Hematopoietic multipotent progenitor cell treated with erythropoietin and hydrocortisone succinate and interleukin-3 and kit ligand, for 6 days (in vitro differentiated cells): ENCODE measurements at regions not wholly inside any gene's neighbourhood (a gene's known extent, or its start where the extent isn't known, plus 50 kb on each side); places are given as distances from the start of the nearest gene placed in this dataset.

ENCODE experiments used
- DNase-seq: peaks from one replicate; pipeline ENCODE4 v3.0.0-alpha.2; 2015

- DNase-seq = no peak
Measured at GRCh38 chr10:14468023-14468441, 137.3 kb upstream of the FRMD4A start.

DNA sequence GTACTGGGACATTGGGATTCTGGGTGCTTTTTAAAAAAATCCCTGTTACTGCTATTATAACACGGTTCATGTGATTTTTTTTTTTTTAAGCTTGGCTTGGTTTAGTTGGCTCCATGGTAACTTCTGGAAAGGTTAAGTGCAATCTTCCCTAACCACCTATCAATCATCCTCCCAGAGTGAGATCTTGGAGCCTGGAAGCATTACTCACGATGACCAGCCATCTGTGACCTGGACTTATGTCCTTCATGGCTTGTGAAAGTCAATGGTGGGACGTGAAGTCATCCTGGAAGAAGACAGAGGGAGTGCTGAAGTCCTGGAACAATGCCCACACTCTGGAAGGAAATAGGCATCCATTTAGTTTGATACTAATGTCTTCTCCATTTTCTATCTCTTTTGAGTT lies 135.5 kb upstream of the FRMD4A start:
- no peak for DNase-seq

GRCh38 chr10:14460447-14460846 lies 129.7 kb upstream of the FRMD4A start:
- DNase-seq = no peak

GRCh38 chr10:14459665-14460064 lies 128.9 kb upstream of the FRMD4A start:
- DNase-seq = no peak

DNA sequence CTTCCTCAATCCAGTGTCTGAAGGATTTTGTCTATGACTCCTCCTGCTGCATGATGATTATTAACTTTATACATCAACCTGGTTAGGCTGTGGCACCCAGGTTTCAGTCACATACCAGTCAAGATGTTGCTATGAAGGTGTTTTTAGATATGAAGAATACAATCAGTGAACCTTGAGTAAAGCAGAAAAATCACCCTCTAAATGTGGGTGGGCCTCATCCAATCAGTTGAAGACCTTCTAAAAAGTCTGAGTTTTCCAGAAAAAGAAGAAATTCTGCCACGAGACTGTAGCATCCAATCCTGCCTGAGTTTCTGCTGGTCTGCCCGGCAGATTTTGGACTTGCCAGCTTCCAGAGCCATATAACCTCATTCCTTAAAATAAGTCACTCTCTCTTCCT lies 126.1 kb upstream of the FRMD4A start:
- no peak for DNase-seq

DNA sequence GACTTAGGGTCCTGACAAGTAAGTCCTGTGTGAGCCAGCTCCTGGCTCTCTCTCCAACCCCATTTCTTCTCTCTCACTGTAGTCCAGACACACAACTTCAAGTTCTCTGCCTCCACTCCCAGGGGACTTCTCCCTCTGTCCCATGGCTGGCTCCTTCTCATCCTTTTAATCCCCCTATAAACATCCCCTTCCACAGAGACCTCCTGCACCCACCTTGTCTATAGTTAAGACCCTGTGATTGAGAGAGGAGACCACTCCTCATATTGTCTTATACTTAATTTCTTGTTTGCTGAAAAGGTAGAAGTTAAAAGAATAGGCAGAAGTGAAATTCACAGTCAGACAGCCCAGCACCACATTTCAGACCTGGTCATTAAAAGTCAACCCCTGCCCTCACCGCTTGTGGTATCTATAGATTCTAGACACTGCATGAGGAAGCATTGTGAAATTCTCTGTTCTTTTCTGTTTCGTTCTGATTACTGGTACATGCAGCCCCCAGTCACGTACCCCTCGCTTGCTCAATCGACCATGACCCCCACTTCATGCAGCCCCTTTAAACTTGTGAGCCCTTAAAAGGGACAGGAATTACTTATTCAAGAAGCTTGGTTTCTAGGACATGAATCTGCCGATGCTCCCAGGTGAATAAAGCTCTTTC lies 125.6 kb upstream of the FRMD4A start:
- no peak for DNase-seq

- no peak for DNase-seq
Measured at GRCh38 chr10:14454629-14455028, 123.9 kb upstream of the FRMD4A start.

- no peak for DNase-seq
Measured at GRCh38 chr10:14454206-14454605, 123.5 kb upstream of the FRMD4A start.

DNA sequence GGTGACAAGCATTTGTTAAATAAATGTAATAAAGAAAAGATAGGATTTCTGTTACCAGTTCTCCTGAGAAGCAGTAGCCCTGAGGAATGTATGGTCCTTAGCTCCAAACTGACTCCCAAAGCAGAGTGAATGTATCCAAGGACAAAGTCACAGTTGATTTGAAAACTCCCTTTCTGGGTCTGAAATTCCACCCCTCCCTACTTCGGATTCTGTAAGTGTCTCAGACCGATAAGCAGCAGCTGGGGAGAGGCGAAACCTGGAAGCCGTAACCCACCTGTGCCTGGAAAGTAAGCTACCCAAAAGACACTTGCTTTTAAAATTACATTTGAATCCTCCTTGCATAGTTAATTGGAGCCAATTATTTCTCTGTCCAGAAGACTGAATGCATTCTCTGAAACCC lies 122.9 kb upstream of the FRMD4A start:
- DNase-seq = no peak

- DNase-seq = no peak
Measured at GRCh38 chr10:14451341-14451740, 120.6 kb upstream of the FRMD4A start.

GRCh38 chr10:14450041-14450491 lies 119.3 kb upstream of the FRMD4A start:
- DNase-seq = no peak

DNA sequence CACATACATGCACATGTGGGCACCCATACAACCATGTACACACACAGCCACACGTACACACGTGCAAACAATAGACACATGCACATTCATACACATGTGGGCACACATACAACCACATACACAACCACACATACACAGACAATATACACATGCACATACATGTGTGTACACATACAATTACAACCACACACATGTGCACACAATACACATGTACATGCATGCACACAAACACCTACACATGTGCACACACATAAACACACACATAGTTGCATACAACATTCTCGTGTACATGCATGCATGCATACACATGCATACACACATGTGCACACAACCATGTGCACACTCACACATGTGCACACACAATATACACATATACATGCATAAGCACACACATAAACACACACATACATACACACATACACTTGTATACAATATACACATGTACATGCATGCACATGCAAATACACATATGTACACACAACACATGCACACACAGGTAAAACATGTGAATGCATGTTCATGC lies 118.6 kb upstream of the FRMD4A start:
- DNase-seq = no peak

DNA sequence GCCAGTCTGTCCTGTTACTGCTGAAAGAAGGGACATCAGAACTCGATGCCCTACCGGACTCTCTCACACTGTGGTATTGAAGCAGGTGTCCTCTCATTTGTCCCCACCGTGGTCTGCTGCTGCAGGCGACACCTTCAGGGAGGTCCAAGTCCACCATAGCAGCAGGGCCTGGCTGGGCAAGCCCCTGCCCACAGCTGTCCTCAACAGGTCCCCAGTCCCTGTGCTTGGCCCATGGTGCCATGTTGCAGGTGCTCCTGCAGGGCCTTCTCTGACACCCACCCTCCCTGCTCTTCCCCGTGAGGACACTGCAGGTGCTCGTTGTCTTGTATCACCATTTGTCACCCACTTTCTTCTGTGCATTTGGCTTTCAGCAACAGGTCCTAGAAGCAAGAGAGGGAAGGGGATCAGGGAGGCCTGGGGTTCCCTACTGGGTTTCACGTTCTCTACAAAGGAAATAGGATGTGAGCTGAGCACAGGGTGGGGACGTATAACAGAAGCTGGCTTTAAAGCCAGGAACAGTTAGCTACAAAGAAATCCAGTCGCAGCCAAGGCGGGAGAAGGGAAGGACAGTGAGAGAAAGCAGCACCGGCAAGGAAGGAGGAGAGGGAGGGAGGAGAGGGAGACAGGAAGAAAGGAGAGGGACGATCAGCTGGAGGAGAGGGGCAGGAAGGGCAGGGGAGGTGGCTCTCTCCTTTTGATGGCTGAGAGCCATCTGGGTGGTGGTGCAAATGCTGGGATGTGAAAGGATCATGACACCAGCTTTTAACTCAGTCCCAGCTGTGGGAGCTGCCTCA lies 117.7 kb upstream of the FRMD4A start:
- DNase-seq = no peak

- no peak for DNase-seq
Measured at GRCh38 chr10:14447094-14447839, 116.5 kb upstream of the FRMD4A start.

DNA sequence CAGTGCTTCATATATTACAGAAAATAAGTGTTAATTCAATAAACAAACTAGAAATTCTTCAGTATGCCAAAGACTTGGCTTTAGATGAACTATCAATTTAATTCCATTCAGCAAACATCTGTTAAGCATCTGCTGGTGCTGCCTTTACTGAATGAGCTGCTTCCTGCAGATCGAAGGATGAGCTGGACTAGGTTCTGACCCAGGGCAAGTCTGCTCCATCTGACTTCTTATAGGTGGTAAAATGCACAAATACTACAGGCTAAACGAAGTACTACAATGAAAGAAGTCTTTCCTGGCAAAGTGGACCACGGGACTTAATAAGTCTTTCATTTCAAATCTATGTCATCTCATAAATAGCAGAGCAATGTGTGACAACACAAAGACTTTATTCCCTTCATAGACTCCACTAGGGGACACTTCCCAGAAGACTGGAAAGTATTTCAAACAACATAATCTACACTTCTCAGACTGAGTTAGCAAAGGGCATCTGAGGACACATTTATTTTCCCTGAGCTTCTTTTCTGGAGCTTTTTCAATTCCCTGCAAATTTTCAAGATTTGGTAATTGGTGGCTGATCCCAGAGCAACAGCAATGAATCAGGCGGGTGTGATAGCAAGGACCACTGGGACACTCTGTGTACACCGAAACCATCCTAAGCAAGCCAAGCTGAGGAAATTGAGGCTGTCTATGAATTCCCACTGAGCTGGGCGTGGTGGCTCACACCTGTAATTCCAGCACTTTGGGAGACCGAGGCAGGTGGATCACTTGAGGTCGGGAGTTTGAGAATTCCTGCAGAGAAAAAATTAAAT lies 108.9 kb upstream of the FRMD4A start:
- DNase-seq = no peak

DNA sequence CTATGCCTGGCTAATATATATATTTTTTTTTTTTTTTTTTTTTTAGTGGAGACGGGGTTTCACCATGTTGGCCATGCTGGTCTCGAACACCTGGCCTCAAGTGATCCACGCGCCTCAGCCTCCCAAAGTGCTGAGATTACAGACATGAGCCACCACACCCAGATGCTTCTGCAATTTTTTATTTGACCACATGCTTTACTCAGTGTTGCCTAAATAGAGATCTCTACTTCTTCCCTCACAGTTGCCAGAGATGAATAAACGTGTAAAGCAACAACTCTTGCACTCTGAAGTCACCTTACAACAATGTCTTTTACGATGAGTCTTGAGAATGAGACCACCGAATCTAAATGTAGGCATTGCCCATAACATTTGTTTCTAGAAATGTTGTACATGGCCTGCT lies 107.9 kb upstream of the FRMD4A start:
- DNase-seq = no peak

GRCh38 chr10:14438057-14438456 lies 107.3 kb upstream of the FRMD4A start:
- peak; percentile 11 for DNase-seq

GRCh38 chr10:14435976-14436632 lies 105.4 kb upstream of the FRMD4A start:
- DNase-seq = no peak

DNA sequence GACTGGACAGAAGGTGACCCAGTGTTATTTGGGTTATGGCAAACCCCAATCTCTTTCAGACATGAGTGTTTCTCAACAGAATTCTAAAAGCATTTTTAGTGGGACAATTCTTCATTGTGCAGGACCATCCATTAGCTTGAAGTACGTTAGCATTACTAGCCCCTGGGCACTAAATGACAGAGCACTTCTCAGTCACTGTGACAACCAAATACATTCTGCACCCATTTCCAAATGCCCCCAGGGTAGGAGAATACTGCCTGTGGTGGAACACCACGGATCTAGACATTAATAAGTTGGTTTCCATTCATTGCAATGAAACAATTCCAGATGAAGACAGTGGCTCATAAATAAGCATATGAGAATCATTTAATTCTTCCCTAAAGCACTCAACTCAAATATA lies 102.4 kb upstream of the FRMD4A start:
- no peak for DNase-seq

DNA sequence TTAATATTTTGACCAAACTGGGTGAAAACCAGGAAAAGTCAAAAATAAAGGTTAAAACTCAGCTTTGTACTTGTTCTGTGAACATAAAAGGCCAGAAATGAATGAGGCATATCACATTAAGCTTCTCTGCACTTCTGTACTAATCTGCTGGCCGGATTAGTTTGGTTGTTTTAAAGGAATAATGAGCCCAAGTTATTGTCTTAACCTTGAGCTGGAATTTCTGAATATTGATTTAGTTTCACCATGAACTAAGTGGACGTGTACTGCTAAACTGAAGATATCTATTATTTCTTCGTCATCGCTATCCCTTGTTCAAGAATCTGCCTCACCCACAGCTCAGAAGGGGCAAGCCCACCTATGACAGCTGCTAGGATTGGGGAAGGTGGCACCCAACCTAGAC lies 101.1 kb upstream of the FRMD4A start:
- DNase-seq = no peak

DNA sequence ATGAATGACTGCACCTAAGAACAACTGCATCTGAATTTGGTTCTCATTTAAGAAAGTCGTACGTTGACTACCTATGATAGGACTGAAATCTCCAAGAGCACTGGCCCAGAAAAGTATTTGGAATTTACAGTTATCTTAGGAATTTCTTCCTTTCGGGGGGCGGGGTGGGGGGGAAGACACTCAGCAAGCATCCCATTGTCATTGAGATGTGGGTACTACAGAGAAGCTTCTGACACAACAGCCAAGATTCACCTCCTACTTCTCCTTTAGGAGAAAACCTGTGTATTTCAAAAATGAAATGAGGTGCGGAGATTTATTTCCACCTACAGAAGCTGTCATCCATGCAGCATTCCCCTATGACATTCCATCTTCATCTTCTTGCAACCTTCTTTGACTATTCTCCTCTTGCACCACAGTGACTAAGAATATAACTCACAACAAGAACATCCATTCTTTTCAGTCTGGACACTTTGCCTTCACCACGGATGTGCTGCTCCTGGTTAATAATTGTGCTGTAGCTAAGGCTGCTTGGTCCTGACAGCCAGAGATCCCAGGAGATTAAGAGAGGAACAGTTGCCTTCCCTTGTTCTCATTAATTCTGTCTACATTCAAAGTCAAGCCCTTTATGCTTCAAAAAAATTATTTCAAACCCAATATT lies 98.4 kb upstream of the FRMD4A start:
- no peak for DNase-seq

DNA sequence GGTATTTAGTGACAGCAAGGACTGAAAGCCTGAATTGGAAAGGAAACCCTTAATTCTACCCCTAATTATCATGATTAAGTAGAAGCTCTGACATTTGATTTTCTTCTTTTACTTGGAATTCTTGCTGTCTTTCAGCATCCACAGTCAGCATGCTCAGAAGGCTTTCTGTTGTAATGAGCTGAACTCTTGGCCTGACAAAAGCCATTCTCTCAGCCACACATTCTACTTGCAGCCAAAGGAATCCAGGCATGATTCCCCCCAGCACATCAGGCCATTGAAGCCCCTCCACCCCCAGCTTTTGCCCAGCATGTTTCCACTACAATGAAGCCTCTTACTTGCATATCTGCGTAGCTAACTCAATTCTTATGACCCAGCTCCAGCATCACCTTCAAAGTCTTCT lies 94.3 kb upstream of the FRMD4A start:
- no peak for DNase-seq
